Smooth muscle cell (in vitro differentiated cells): ENCODE measurements at regions not wholly inside any gene's neighbourhood (a gene's known extent, or its start where the extent isn't known, plus 50 kb on each side); places are given as distances from the start of the nearest gene placed in this dataset.
A peak's percentile ranks its signal among the peaks of the same experiment; 100 is the strongest.

Source experiments
- DNase-seq: peaks from one replicate; lab custom pipeline; 2025; ENCODE audit not compliant: unreplicated experiment; lab: John Stamatoyannopoulos, UW
- H2AFZ ChIP-seq: fragments of 200-600 bp; sonication (generic); 2 replicates; pipeline ENCODE4 v1.6.0; 2016; ENCODE audit warnings: antibody characterized with exemption, low read depth, mild to moderate bottlenecking
- H3F3A ChIP-seq: fragments of 200-600 bp; sonication (generic); 2 replicates; pipeline ENCODE4 v1.6.0; 2017; ENCODE audit warnings: antibody characterized with exemption, low read depth
- H3K27ac ChIP-seq: fragments of 200-600 bp; sonication (generic); 2 replicates; pipeline ENCODE4 v1.5.1; 2016; ENCODE audit warnings: low read depth, mild to moderate bottlenecking
- H3K27me3 ChIP-seq: fragments of 200-600 bp; sonication (generic); 2 replicates; pipeline ENCODE4 v1.6.1; 2016; ENCODE audit warnings: low read depth, mild to moderate bottlenecking
- H3K36me3 ChIP-seq: fragments of 200-600 bp; sonication (generic); 2 replicates; pipeline ENCODE4 v1.5.1; 2016; ENCODE audit warnings: low read depth
- H3K4me1 ChIP-seq: fragments of 200-600 bp; sonication (generic); 2 replicates; pipeline ENCODE4 v1.5.1; 2016; ENCODE audit warnings: low read depth
- H3K4me2 ChIP-seq: fragments of 200-600 bp; sonication (generic); 2 replicates; pipeline ENCODE4 v1.6.0; 2016; ENCODE audit warnings: mild to moderate bottlenecking
- H3K4me3 ChIP-seq: fragments of 200-600 bp; sonication (generic); 2 replicates; pipeline ENCODE4 v1.5.1; 2016; ENCODE audit warnings: mild to moderate bottlenecking
- H3K79me2 ChIP-seq: fragments of 200-600 bp; sonication (generic); 2 replicates; pipeline ENCODE4 v1.6.0; 2016; ENCODE audit warnings: low read depth, mild to moderate bottlenecking
- H3K9ac ChIP-seq: fragments of 200-600 bp; sonication (generic); 2 replicates; pipeline ENCODE4 v1.6.0; 2016; ENCODE audit warnings: low read depth
- H3K9me3 ChIP-seq: fragments of 200-600 bp; sonication (generic); replicated peaks from 2 replicates; pipeline ENCODE4 v1.5.1; 2016; ENCODE audit warnings: low read depth
- H4K20me1 ChIP-seq: fragments of 200-600 bp; sonication (generic); 2 replicates; pipeline ENCODE4 v1.6.0; 2016; ENCODE audit warnings: low read depth
- WGBS: methylation state at CpG from one replicate; pipeline ENCODE4 v1.1.7; 2016; ENCODE audit warnings: low lambda C conversion rate; 5-methylcytosine and 5-hydroxymethylcytosine counted together
- TF ChIP-seq, protein P1 (sequence below): fragments of 200-600 bp; sonication (generic); IDR thresholded peaks from 2 replicates; pipeline ENCODE4 v1.5.1; 2017; ENCODE audit warnings: borderline replicate concordance, mild to moderate bottlenecking, antibody characterized with exemption; ENCODE audit not compliant: insufficient read depth, poor library complexity, severe bottlenecking

DNA sequence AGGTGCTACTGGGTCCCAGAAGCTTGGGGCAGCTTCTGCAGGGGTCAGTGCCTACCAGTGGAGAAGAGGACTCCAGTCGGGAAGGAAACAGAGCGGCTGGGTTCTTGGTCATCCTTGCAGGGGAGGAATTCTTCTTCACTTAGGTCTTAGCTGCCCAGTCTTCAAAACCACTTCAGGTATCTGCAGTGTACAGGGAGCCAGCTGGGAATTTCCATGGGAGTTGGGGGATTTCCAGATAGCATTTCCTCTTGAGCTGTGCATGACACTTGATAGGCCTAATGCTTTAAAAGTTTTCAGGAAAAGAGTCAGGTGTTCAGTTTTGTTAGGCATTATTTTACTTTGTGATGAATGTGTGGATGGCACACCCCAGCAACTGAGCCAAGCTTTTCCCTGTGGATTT, 58.1 kb upstream of the ENPP6 start:
- H3K79me2 ChIP-seq: no peaks in the 10 kb centered on the region
- DNase-seq: no peak

GRCh38 chr4:184274286-184274951, 56.7 kb upstream of the ENPP6 start:
- Histone ChIP-seq H3K4me3 (no peak overlapping the region), H4K20me1 (no peaks in the 10 kb centered on the region), H3K9me3 (no peaks in the 10 kb centered on the region), H3K4me2 (peak overlapping the region; percentile 8), H3K4me1 (peaks cover 8% of the 10 kb centered on the region), H3K36me3 (no peaks in the 10 kb centered on the region), H3K9ac (no peak overlapping the region), H3K79me2 (no peaks in the 10 kb centered on the region), H3K27ac (peak overlapping the region; percentile 30), H3K27me3 (no peaks in the 10 kb centered on the region), H3F3A (peaks cover 6% of the 10 kb centered on the region), H2AFZ (peak overlapping the region; percentile 83)
- no peak for DNase-seq
- WGBS: 62% methylated on average over 6 of the region's 6 CpGs
- TF ChIP-seq, protein P1, sequence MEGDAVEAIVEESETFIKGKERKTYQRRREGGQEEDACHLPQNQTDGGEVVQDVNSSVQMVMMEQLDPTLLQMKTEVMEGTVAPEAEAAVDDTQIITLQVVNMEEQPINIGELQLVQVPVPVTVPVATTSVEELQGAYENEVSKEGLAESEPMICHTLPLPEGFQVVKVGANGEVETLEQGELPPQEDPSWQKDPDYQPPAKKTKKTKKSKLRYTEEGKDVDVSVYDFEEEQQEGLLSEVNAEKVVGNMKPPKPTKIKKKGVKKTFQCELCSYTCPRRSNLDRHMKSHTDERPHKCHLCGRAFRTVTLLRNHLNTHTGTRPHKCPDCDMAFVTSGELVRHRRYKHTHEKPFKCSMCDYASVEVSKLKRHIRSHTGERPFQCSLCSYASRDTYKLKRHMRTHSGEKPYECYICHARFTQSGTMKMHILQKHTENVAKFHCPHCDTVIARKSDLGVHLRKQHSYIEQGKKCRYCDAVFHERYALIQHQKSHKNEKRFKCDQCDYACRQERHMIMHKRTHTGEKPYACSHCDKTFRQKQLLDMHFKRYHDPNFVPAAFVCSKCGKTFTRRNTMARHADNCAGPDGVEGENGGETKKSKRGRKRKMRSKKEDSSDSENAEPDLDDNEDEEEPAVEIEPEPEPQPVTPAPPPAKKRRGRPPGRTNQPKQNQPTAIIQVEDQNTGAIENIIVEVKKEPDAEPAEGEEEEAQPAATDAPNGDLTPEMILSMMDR: no peak

More for the DNA sequence above, 58.1 kb upstream of the ENPP6 start:
- H2AFZ ChIP-seq: no peak overlapping the region
- WGBS: 100% methylated on average over 2 of the region's 2 CpGs
- H4K20me1 ChIP-seq: no peaks in the 10 kb centered on the region
- H3K9ac ChIP-seq: no peak overlapping the region
- peaks cover 6% of the 10 kb centered on the region for H3F3A ChIP-seq
- no peak overlapping the region for H3K4me2 ChIP-seq
- no peaks in the 10 kb centered on the region for H3K36me3 ChIP-seq
- TF ChIP-seq, protein P1: no peak
- no peaks in the 10 kb centered on the region for H3K27me3 ChIP-seq
- peaks cover 8% of the 10 kb centered on the region for H3K4me1 ChIP-seq
- no peaks in the 10 kb centered on the region for H3K9me3 ChIP-seq
- H3K4me3 ChIP-seq: no peak overlapping the region
- H3K27ac ChIP-seq: no peak overlapping the region

- 90% methylated on average over 17 of the region's 17 CpGs for WGBS
- Histone ChIP-seq H3K79me2 (no peaks in the 10 kb centered on the region), H3K9me3 (no peaks in the 10 kb centered on the region), H3F3A (peaks cover 6% of the 10 kb centered on the region), H3K27ac (peak overlapping the region; percentile 30), H3K4me2 (peak overlapping the region; percentile 8), H3K4me1 (peaks cover 8% of the 10 kb centered on the region), H3K4me3 (no peak overlapping the region), H3K27me3 (no peaks in the 10 kb centered on the region), H4K20me1 (no peaks in the 10 kb centered on the region), H2AFZ (no peak overlapping the region), H3K36me3 (no peaks in the 10 kb centered on the region), H3K9ac (no peak overlapping the region)
- TF ChIP-seq, protein P1: no peak
- no peak for DNase-seq
Measured at GRCh38 chr4:184273166-184274147, 55.8 kb upstream of the ENPP6 start.
